Endodermal cell (in vitro differentiated cells): ENCODE measurements at regions not wholly inside any gene's neighbourhood (a gene's known extent, or its start where the extent isn't known, plus 50 kb on each side); places are given as distances from the start of the nearest gene placed in this dataset.

ENCODE experiments used
- DNase-seq: peaks from one replicate; pipeline ENCODE4 v3.0.0-alpha.2; 2017
- H3K27ac ChIP-seq: 2 replicates; pipeline ENCODE4 v1.5.1; 2013; ENCODE audit warnings: mild to moderate bottlenecking, low read depth, low read length, moderate library complexity
- H3K27me3 ChIP-seq: 2 replicates; pipeline ENCODE4 v1.6.1; 2013; ENCODE audit warnings: mild to moderate bottlenecking, low read length, moderate library complexity; ENCODE audit not compliant: insufficient read depth, control insufficient read depth, poor library complexity, severe bottlenecking
- H3K36me3 ChIP-seq: 2 replicates; pipeline ENCODE4 v1.7.0; 2013; ENCODE audit warnings: mild to moderate bottlenecking, low read length, moderate library complexity; ENCODE audit not compliant: control insufficient read depth, insufficient read depth
- H3K4me1 ChIP-seq: one replicate; pipeline ENCODE4 v1.7.0; 2013; ENCODE audit warnings: low read length; ENCODE audit not compliant: control insufficient read depth, insufficient read depth
- H3K4me3 ChIP-seq: 2 replicates; pipeline ENCODE4 v1.5.1; 2013; ENCODE audit warnings: mild to moderate bottlenecking, low read length, moderate library complexity
- H3K9ac ChIP-seq: 2 replicates; pipeline ENCODE4 v1.6.1; 2013; ENCODE audit warnings: mild to moderate bottlenecking, low read length, moderate library complexity; ENCODE audit not compliant: poor library complexity, severe bottlenecking; ENCODE audit errors: extremely low read depth
- H3K9me3 ChIP-seq: 2 replicates; pipeline ENCODE4 v1.6.1; 2013; ENCODE audit warnings: mild to moderate bottlenecking, low read length, moderate library complexity; ENCODE audit not compliant: control insufficient read depth
- H3K27ac Mint-ChIP-seq: 2 replicates; pipeline ENCODE4 v1.8.0; 2020; ENCODE audit warnings: mixed read lengths
- H3K27me3 Mint-ChIP-seq: 2 replicates; pipeline ENCODE4 v1.8.0; 2021; ENCODE audit warnings: mild to moderate bottlenecking, mixed read lengths; ENCODE audit not compliant: insufficient read depth
- H3K36me3 Mint-ChIP-seq: 2 replicates; pipeline ENCODE4 v1.8.0; 2020; ENCODE audit warnings: low read depth, mixed read lengths
- H3K4me1 Mint-ChIP-seq: 2 replicates; pipeline ENCODE4 v1.8.0; 2020; ENCODE audit warnings: mixed read lengths
- H3K4me3 Mint-ChIP-seq: 2 replicates; pipeline ENCODE4 v1.8.0; 2020; ENCODE audit warnings: mild to moderate bottlenecking, moderate library complexity, mixed read lengths
- H3K9me3 Mint-ChIP-seq: 2 replicates; pipeline ENCODE4 v1.8.0; 2020; ENCODE audit warnings: mild to moderate bottlenecking, mixed read lengths
- WGBS, 2 experiments: methylation state at CpG; one replicate each; pipeline versions ENCODE4 v1.1.5 to v1.1.7; 2013; ENCODE audit warnings: missing lambda C conversion rate in 2 of 2, mixed read lengths in 1 of 2; ENCODE audit not compliant: insufficient coverage in 1 of 2, insufficient read length in 1 of 2; 5-methylcytosine and 5-hydroxymethylcytosine counted together
- TF ChIP-seq, protein P1 (sequence below): fragments of 200-600 bp; sonication (generic); conservative IDR thresholded peaks from 2 replicates; pipeline ENCODE4 v1.5.0; 2021; ENCODE audit warnings: antibody characterized with exemption, mild to moderate bottlenecking

- Mint-ChIP-seq H3K4me3 (no peak overlapping the region), H3K27ac (no peak overlapping the region), H3K36me3 (no peaks in the 10 kb centered on the region), H3K9me3 (no peaks in the 10 kb centered on the region), H3K27me3 (peaks cover 16% of the 10 kb centered on the region), H3K4me1 (peaks cover 10% of the 10 kb centered on the region)
- no peak for DNase-seq
- Histone ChIP-seq H3K9ac (no peak overlapping the region), H3K4me3 (no peak overlapping the region), H3K27ac (no peak overlapping the region), H3K36me3 (no peaks in the 10 kb centered on the region), H3K4me1 (no peaks in the 10 kb centered on the region), H3K27me3 (no peaks in the 10 kb centered on the region), H3K9me3 (no peaks in the 10 kb centered on the region)
- 95% methylated on average over 2 of the region's 3 CpGs; no CpG with 5 or more reads in 1 of the 2 experiments for WGBS, 2 experiments
- TF ChIP-seq, protein P1, sequence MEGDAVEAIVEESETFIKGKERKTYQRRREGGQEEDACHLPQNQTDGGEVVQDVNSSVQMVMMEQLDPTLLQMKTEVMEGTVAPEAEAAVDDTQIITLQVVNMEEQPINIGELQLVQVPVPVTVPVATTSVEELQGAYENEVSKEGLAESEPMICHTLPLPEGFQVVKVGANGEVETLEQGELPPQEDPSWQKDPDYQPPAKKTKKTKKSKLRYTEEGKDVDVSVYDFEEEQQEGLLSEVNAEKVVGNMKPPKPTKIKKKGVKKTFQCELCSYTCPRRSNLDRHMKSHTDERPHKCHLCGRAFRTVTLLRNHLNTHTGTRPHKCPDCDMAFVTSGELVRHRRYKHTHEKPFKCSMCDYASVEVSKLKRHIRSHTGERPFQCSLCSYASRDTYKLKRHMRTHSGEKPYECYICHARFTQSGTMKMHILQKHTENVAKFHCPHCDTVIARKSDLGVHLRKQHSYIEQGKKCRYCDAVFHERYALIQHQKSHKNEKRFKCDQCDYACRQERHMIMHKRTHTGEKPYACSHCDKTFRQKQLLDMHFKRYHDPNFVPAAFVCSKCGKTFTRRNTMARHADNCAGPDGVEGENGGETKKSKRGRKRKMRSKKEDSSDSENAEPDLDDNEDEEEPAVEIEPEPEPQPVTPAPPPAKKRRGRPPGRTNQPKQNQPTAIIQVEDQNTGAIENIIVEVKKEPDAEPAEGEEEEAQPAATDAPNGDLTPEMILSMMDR = no peak
These were observed 112.6 kb downstream of the NXPE2 start for GRCh38 chr11:114790910-114791309.

- Histone ChIP-seq H3K27me3 (no peaks in the 10 kb centered on the region), H3K36me3 (no peaks in the 10 kb centered on the region), H3K9me3 (no peaks in the 10 kb centered on the region), H3K9ac (no peak overlapping the region), H3K4me3 (no peak overlapping the region), H3K4me1 (no peaks in the 10 kb centered on the region), H3K27ac (no peak overlapping the region)
- peaks cover 4% of the 10 kb centered on the region for H3K4me1 Mint-ChIP-seq
- peaks cover 7% of the 10 kb centered on the region for H3K27me3 Mint-ChIP-seq
- TF ChIP-seq, protein P1 = no peak
- 78 to 86% methylated on average over 3 of the region's 3 CpGs for WGBS, 2 experiments
- DNase-seq = no peak
- H3K9me3 Mint-ChIP-seq = no peaks in the 10 kb centered on the region
- H3K36me3 Mint-ChIP-seq = no peaks in the 10 kb centered on the region
- no peak overlapping the region for H3K27ac Mint-ChIP-seq
- no peak overlapping the region for H3K4me3 Mint-ChIP-seq
These were observed 115.8 kb downstream of the NXPE2 start for GRCh38 chr11:114794048-114794684.

DNA sequence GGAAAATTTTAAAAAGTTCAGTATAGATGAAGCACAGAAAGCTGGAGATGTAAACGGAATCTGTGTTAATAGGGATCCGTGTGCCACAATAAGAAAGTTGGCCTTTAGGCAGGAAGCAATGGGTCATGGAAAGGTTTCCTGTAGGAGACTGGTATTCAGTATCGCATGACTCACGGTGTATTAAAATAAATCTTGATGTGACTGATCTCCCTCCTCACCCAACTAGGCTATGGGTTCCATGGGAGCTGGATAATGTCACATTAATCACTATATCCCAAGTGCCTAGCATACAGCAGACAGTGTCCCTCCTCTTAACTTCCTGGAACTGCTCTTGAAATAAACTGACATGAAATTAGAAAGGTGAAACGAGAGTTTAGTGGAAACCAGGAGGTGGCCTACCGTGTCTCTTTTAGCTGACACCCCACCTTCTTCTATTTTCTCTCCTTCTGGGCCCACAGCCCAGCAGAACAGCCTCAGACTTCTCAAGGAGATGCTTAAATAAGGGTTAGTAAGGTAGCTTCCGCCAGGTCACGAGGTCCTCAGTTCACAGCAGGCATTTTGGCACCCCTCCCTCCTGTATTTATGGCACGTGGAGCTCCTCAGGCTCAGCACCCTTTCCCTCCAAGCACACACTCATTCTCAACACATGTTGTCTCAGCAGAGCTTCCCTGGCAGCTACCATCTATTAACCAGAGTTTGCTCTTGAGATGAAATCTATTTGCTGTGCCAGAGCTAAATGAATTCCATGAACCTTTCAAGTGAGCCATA lies 118.8 kb downstream of the NXPE2 start:
- DNase-seq = no peak
- Histone ChIP-seq H3K27me3 (no peaks in the 10 kb centered on the region), H3K27ac (no peak overlapping the region), H3K9me3 (no peaks in the 10 kb centered on the region), H3K9ac (no peak overlapping the region), H3K4me1 (no peaks in the 10 kb centered on the region), H3K4me3 (no peak overlapping the region), H3K36me3 (no peaks in the 10 kb centered on the region)
- no peaks in the 10 kb centered on the region for H3K9me3 Mint-ChIP-seq
- no peak overlapping the region for H3K4me3 Mint-ChIP-seq
- WGBS, 2 experiments = 77 to 85% methylated on average over 5 to 8 of the region's 9 CpGs
- H3K4me1 Mint-ChIP-seq = peaks cover 7% of the 10 kb centered on the region
- H3K36me3 Mint-ChIP-seq = no peaks in the 10 kb centered on the region
- TF ChIP-seq, protein P1 = no peak
- H3K27ac Mint-ChIP-seq = no peak overlapping the region
- peaks cover 4% of the 10 kb centered on the region for H3K27me3 Mint-ChIP-seq
